Activated T-helper 1 cell treated with anti-CD3 and anti-CD28 coated beads, Interleukin-12 subunit alpha, Interleukin-12 subunit beta, Interleukin-2, Interleukin-4 antibody, amounts not matched to agents 30 ng/mL and 10 ng/mL and 1 ng/mL, durations not matched to agents 14 hours and 24 hours and 36 hours (primary cell): ENCODE measurements at regions not wholly inside any gene's neighbourhood (a gene's known extent, or its start where the extent isn't known, plus 50 kb on each side); places are given as distances from the start of the nearest gene placed in this dataset.

Experiments used
- DNase-seq: peaks from one replicate; pipeline ENCODE4 v3.0.0; 2021; ENCODE audit warnings: low spot score
- H3K27ac Mint-ChIP-seq: one replicate; pipeline ENCODE4 v1.8.0; 2021; ENCODE audit warnings: mild to moderate bottlenecking, mixed read lengths
- H3K27me3 Mint-ChIP-seq: one replicate; pipeline ENCODE4 v1.8.0; 2022; ENCODE audit warnings: mild to moderate bottlenecking, moderate library complexity, mixed read lengths; ENCODE audit not compliant: insufficient read depth
- H3K36me3 Mint-ChIP-seq: one replicate; pipeline ENCODE4 v1.8.0; 2021; ENCODE audit warnings: low read depth, mixed read lengths
- H3K4me1 Mint-ChIP-seq: one replicate; pipeline ENCODE4 v1.8.0; 2021; ENCODE audit warnings: low read depth, mixed read lengths
- H3K4me3 Mint-ChIP-seq: one replicate; pipeline ENCODE4 v1.8.0; 2021; ENCODE audit warnings: mild to moderate bottlenecking, moderate library complexity, mixed read lengths
- H3K9me3 Mint-ChIP-seq: one replicate; pipeline ENCODE4 v1.8.0; 2021; ENCODE audit warnings: mixed read lengths
- intact Hi-C: fragments of 100-400 bp; cut with micrococcal nuclease; formaldehyde crosslinking; loops from one replicate; pipeline ENCODE4 v1.15.1; 2024

DNA sequence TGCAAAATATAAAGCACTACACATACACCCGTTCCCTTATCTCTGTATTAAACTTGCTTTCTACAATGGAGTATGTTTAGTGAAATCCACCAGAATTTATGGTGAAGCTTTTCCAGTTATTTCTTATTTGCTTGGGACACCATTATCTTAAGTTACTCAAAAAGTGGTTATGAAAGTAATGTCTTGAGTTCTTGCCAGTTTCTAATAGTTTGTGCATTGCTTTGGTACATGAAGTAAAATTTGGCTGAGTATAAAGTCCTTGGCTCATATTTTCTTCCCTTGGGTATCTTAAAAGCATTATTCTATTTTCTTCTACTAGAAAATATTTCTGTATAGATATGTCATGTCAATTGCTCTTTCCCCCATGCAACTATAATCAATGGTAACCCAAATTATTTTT is 85.2 kb downstream of the POLR1F start:
- H3K4me3 Mint-ChIP-seq: no peak overlapping the region
- no peak for DNase-seq
- no peaks in the 10 kb centered on the region for H3K27me3 Mint-ChIP-seq
- no peaks in the 10 kb centered on the region for H3K36me3 Mint-ChIP-seq
- H3K9me3 Mint-ChIP-seq: no peaks in the 10 kb centered on the region
- no peak overlapping the region for H3K27ac Mint-ChIP-seq
- no peaks in the 10 kb centered on the region for H3K4me1 Mint-ChIP-seq
- intact Hi-C loops: no loop called here

GRCh38 chr7:19621740-19622139 is 87.1 kb downstream of the POLR1F start:
- Mint-ChIP-seq H3K9me3 (no peaks in the 10 kb centered on the region), H3K27ac (no peak overlapping the region), H3K27me3 (no peaks in the 10 kb centered on the region), H3K4me3 (no peak overlapping the region), H3K36me3 (no peaks in the 10 kb centered on the region), H3K4me1 (no peaks in the 10 kb centered on the region)
- intact Hi-C loops: no loop called here
- no peak for DNase-seq

DNA sequence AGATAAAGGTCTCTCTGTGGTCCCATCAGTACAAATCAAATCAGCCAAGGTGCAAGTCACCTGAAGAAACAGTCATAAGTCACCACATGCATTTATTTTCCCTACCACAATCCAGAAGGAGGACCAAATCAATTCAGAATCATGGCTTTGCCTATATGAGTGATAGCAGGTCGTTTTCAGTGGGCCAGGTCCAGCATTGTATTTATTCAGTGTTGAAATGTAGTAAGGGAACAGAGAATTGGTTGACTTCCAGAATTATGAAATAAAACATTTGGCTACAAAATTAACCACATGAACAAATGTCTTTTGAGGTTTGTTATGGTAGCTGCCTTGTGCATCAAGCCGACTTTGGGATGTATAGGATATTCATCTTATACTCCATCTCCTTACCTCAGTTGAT is 88.4 kb downstream of the POLR1F start:
- H3K27ac Mint-ChIP-seq: no peak overlapping the region
- H3K27me3 Mint-ChIP-seq: no peaks in the 10 kb centered on the region
- intact Hi-C loops: no loop called here
- no peaks in the 10 kb centered on the region for H3K4me1 Mint-ChIP-seq
- no peaks in the 10 kb centered on the region for H3K9me3 Mint-ChIP-seq
- no peaks in the 10 kb centered on the region for H3K36me3 Mint-ChIP-seq
- no peak overlapping the region for H3K4me3 Mint-ChIP-seq
- DNase-seq: no peak

DNA sequence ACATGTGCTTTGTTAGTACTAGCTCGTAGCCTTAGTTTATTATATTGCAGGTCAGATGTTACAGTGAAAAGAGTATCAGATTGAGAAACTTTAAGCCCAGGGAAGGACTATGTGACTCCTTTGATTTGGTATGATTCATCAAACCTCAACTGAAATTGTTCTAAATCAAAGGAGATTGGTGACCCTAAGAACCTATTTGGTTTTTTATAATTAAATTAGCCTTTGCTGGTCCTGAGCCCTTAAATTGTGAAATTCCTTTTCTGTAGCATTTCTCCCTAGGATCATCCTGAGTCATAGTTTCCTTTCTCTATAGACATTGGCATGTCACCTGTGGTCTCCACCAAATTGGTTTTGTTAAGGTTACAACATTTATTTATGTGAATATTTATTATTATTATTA is 89.7 kb downstream of the POLR1F start:
- Mint-ChIP-seq H3K36me3 (no peaks in the 10 kb centered on the region), H3K27ac (no peak overlapping the region), H3K4me3 (no peak overlapping the region), H3K27me3 (no peaks in the 10 kb centered on the region), H3K4me1 (no peaks in the 10 kb centered on the region), H3K9me3 (no peaks in the 10 kb centered on the region)
- DNase-seq: no peak
- intact Hi-C loops: no loop called here

GRCh38 chr7:19617901-19618300 is 90.9 kb downstream of the POLR1F start:
- H3K27ac Mint-ChIP-seq: no peak overlapping the region
- DNase-seq: no peak
- H3K27me3 Mint-ChIP-seq: no peaks in the 10 kb centered on the region
- H3K36me3 Mint-ChIP-seq: no peaks in the 10 kb centered on the region
- no peaks in the 10 kb centered on the region for H3K4me1 Mint-ChIP-seq
- H3K4me3 Mint-ChIP-seq: no peak overlapping the region
- intact Hi-C loops: no loop called here
- no peaks in the 10 kb centered on the region for H3K9me3 Mint-ChIP-seq

GRCh38 chr7:19610194-19610943 is 98.5 kb downstream of the POLR1F start:
- intact Hi-C loops: no loop called here
- Mint-ChIP-seq H3K4me3 (no peak overlapping the region), H3K9me3 (no peaks in the 10 kb centered on the region), H3K27ac (no peak overlapping the region), H3K27me3 (no peaks in the 10 kb centered on the region), H3K4me1 (no peaks in the 10 kb centered on the region), H3K36me3 (no peaks in the 10 kb centered on the region)
- DNase-seq: no peak

GRCh38 chr7:19589446-19589845 is 119.4 kb downstream of the POLR1F start:
- H3K9me3 Mint-ChIP-seq: no peaks in the 10 kb centered on the region
- no peaks in the 10 kb centered on the region for H3K27me3 Mint-ChIP-seq
- DNase-seq: no peak
- no peaks in the 10 kb centered on the region for H3K4me1 Mint-ChIP-seq
- H3K4me3 Mint-ChIP-seq: no peak overlapping the region
- intact Hi-C loops: no loop called here
- H3K36me3 Mint-ChIP-seq: no peaks in the 10 kb centered on the region
- no peak overlapping the region for H3K27ac Mint-ChIP-seq

DNA sequence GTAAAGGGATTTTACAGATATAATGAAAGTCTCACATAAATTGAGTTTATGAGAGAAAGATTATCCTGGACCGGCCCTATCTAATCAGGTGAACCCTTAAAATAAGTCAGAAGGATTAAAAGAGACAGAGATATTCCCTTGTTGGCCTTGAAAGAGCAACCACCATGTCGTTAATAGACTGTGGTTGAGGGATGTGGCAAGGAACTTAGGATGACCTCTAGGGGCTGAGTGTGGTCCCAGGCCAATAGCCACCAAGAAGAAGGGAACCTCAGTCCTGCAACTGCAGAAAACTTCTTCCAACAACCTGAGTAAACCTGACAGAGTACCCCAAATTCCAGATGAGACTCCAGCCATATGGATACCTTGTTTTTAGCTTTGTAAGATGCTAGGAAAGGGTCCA is 121.5 kb downstream of the POLR1F start:
- H3K9me3 Mint-ChIP-seq: no peaks in the 10 kb centered on the region
- DNase-seq: no peak
- no peak overlapping the region for H3K4me3 Mint-ChIP-seq
- H3K4me1 Mint-ChIP-seq: no peaks in the 10 kb centered on the region
- H3K36me3 Mint-ChIP-seq: no peaks in the 10 kb centered on the region
- intact Hi-C loops: no loop called here
- H3K27ac Mint-ChIP-seq: no peak overlapping the region
- no peaks in the 10 kb centered on the region for H3K27me3 Mint-ChIP-seq

DNA sequence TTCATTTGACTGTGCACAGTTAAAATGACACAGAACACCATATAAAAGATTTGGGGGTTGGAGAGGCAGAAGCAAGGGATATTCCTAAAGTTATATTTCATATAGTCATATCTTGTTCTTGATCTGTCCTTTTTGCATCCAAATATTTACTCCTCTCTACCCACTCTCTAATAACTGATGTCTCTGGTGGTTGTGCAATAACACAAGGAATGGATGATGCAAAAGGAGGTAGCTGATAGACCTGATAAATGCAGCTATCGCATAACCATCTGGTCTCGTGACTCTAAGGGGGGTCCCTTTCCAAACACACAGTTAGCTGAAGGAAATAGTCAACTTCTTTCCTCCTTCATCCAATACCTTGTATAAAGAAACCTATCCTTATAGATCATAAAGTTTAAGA is 123.1 kb downstream of the POLR1F start:
- H3K9me3 Mint-ChIP-seq: no peaks in the 10 kb centered on the region
- H3K27me3 Mint-ChIP-seq: no peaks in the 10 kb centered on the region
- no peak for DNase-seq
- intact Hi-C loops: no loop called here
- H3K36me3 Mint-ChIP-seq: no peaks in the 10 kb centered on the region
- H3K4me3 Mint-ChIP-seq: no peak overlapping the region
- H3K27ac Mint-ChIP-seq: no peak overlapping the region
- H3K4me1 Mint-ChIP-seq: no peaks in the 10 kb centered on the region

GRCh38 chr7:19575909-19576557 is 132.8 kb downstream of the POLR1F start:
- no peaks in the 10 kb centered on the region for H3K9me3 Mint-ChIP-seq
- H3K4me3 Mint-ChIP-seq: no peak overlapping the region
- no peaks in the 10 kb centered on the region for H3K27me3 Mint-ChIP-seq
- H3K36me3 Mint-ChIP-seq: no peaks in the 10 kb centered on the region
- H3K4me1 Mint-ChIP-seq: no peaks in the 10 kb centered on the region
- DNase-seq: no peak
- intact Hi-C loops: no loop called here
- H3K27ac Mint-ChIP-seq: no peak overlapping the region

DNA sequence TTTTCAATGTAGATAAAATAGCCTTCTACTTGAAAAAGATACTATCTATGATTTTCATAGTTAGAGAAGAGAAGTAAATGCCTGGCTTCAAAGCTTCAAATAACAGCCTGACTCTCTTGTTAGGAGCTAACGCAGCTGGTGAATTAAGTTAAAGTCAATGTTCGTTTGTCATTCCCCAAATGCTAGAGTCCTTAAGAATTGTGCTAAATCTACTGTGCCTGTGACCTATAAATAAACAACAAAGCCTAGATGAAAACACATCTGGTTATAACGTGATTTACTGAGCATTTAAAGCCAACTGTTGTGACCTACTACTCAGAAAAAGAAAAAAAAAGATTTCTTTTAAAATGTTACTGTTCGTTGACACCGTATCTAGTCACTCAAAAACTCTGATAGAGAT is 134.7 kb downstream of the POLR1F start:
- Mint-ChIP-seq H3K4me1 (no peaks in the 10 kb centered on the region), H3K9me3 (no peaks in the 10 kb centered on the region), H3K27ac (no peak overlapping the region), H3K27me3 (no peaks in the 10 kb centered on the region), H3K4me3 (no peak overlapping the region), H3K36me3 (no peaks in the 10 kb centered on the region)
- intact Hi-C loops: no loop called here
- DNase-seq: no peak

DNA sequence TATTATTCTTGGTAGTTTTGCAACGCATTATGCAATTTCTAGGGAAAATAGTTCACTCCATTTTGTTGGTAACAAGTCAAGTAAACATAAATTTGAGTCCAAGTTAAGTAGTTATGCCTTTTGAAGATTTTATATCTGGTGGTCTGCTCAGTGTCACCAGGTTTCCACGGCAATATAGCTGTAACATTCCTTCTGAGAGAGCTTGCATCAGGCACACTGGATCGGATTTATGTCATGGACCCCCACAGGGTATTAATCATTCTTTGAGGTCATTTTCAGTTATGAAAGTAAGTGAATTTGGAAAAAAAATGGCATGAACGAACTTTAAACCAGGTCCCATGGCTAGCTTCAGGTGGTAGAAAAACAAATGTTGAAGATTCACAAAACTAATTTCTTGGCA is 136.3 kb downstream of the POLR1F start:
- intact Hi-C loops: no loop called here
- no peak overlapping the region for H3K27ac Mint-ChIP-seq
- no peaks in the 10 kb centered on the region for H3K9me3 Mint-ChIP-seq
- H3K4me1 Mint-ChIP-seq: no peaks in the 10 kb centered on the region
- H3K27me3 Mint-ChIP-seq: no peaks in the 10 kb centered on the region
- no peak overlapping the region for H3K4me3 Mint-ChIP-seq
- no peaks in the 10 kb centered on the region for H3K36me3 Mint-ChIP-seq
- DNase-seq: no peak

DNA sequence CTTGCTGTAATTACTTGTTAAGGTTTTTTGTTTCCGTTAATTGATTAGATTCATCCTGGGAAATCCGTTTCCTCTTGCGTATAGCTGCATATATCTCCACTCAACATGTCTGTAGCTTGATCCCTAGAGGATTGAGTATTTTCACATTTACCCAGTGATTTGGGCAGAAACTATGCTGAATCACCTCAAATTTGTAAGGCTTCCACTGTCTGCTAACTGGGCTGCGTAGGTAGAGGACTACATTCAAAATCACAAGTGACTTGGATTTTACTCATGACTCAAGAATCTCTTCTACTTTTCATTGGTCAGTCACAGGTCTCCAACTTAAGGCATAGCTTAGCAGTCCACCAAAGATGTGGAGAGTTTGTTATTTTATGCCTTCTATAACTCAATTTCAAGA is 141.8 kb downstream of the POLR1F start:
- no peaks in the 10 kb centered on the region for H3K9me3 Mint-ChIP-seq
- DNase-seq: no peak
- H3K27ac Mint-ChIP-seq: no peak overlapping the region
- H3K27me3 Mint-ChIP-seq: no peaks in the 10 kb centered on the region
- H3K4me1 Mint-ChIP-seq: no peaks in the 10 kb centered on the region
- H3K36me3 Mint-ChIP-seq: no peaks in the 10 kb centered on the region
- intact Hi-C loops: no loop called here
- H3K4me3 Mint-ChIP-seq: no peak overlapping the region

DNA sequence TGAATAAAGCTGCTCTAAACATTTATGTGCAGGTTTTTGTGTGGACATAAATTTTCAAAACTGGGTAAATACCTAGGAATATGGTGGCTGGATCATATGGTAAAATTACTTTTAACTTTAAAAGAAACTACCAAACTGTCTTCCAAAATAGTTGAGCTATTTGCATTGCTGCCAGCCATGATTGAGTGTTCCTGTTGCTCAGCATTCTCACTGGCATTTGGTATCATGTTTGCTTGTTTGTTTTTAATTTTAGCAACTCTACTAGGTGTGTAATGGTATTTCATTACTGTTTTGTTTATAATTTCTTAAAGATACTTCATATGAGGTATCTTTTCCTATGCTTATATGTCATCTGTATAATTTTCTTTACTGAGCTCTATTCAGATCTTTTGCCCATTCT is 143.2 kb downstream of the POLR1F start:
- H3K27me3 Mint-ChIP-seq: no peaks in the 10 kb centered on the region
- DNase-seq: no peak
- H3K36me3 Mint-ChIP-seq: no peaks in the 10 kb centered on the region
- no peak overlapping the region for H3K4me3 Mint-ChIP-seq
- H3K4me1 Mint-ChIP-seq: no peaks in the 10 kb centered on the region
- no peaks in the 10 kb centered on the region for H3K9me3 Mint-ChIP-seq
- intact Hi-C loops: no loop called here
- no peak overlapping the region for H3K27ac Mint-ChIP-seq
